A549 (cell line): ENCODE measurements at regions not wholly inside any gene's neighbourhood (a gene's known extent, or its start where the extent isn't known, plus 50 kb on each side); places are given as distances from the start of the nearest gene placed in this dataset.

Experiments used
- ATAC-seq, 2 experiments: fragments of 200-7000 bp in 1 of 2; fragments of >200 bp in 1 of 2; cut with Nextera tagmentation in 1 of 2; cut with Tn5 transposase in 1 of 2; 3 replicates each; pipeline versions ENCODE4 v1.8.0 to v1.9.1; 2018 to 2020; ENCODE audit warnings: mild to moderate bottlenecking in 1 of 2, moderate library complexity in 1 of 2
- CTCF ChIA-PET: fragments of 300-600 bp; sonication (Branson Sonifier 250); formaldehyde crosslinking; extraction: SDS; loops from one replicate; lab custom pipeline; 2021; ENCODE audit warnings: antibody characterized with exemption, inconsistent platforms; lab: Yijun Ruan, JAX
- POLR2A ChIA-PET: fragments of 350-600 bp; formaldehyde crosslinking; extraction: SDS; loops from one replicate; lab custom pipeline; 2021; ENCODE audit warnings: antibody characterized with exemption, inconsistent platforms; lab: Yijun Ruan, JAX
- DNase-seq, 2 experiments: peaks; one replicate each; pipeline versions ENCODE4 v3.0.0 to v3.0.0-alpha.2; 2011 to 2016; ENCODE audit warnings: low read depth in 1 of 2, low spot score in 1 of 2
- FAIRE-seq: peaks from 2 replicates; lab custom pipeline; 2011; peaks lifted over from hg19 to GRCh38; lab: Jason Lieb, UNC
- H3K27ac ChIP-seq, 2 experiments: fragments of >200 bp; sonication (Bioruptor Twin); formaldehyde crosslinking; 3 replicates each; pipeline ENCODE4 v1.5.1; 2016 to 2017
- H3K4me1 ChIP-seq: fragments of >200 bp; sonication (Bioruptor Twin); formaldehyde crosslinking; 3 replicates; pipeline ENCODE4 v1.6.1; 2016
- H3K4me2 ChIP-seq: fragments of >200 bp; sonication (Bioruptor Twin); formaldehyde crosslinking; 3 replicates; pipeline ENCODE4 v1.6.1; 2016
- H3K4me3 ChIP-seq: fragments of >200 bp; sonication (Bioruptor Twin); formaldehyde crosslinking; 3 replicates; pipeline ENCODE4 v1.5.1; 2016
- H3K9me3 ChIP-seq: fragments of >200 bp; sonication (Bioruptor Twin); formaldehyde crosslinking; 3 replicates; pipeline ENCODE4 v1.6.1; 2016
- CHD2 ChIP-seq: fragments of 150-350 bp; IDR thresholded peaks from 2 replicates; pipeline ENCODE4 v1.6.1; 2014; ENCODE audit warnings: low read length; ENCODE audit not compliant: partially characterized antibody
- EHF ChIP-seq: fragments of 250-450 bp; sonication (Bioruptor Pico); IDR thresholded peaks from 2 replicates; pipeline ENCODE4 v1.5.0; 2020; ENCODE audit warnings: mild to moderate bottlenecking
- ESRRA ChIP-seq: fragments of 150-350 bp; IDR thresholded peaks from 2 replicates; pipeline ENCODE4 v1.6.1; 2014; ENCODE audit warnings: mild to moderate bottlenecking, low read length, borderline replicate concordance
- HDAC2 ChIP-seq: fragments of 200-600 bp; sonication (generic); IDR thresholded peaks from 2 replicates; pipeline ENCODE4 v1.6.1; 2016
- HES2 ChIP-seq: fragments of >200 bp; sonication (Bioruptor Twin); formaldehyde crosslinking; IDR thresholded peaks from 2 replicates; pipeline ENCODE4 v1.6.1; 2016
- HOXA7 ChIP-seq: fragments of 250-450 bp; sonication (Bioruptor Pico); IDR thresholded peaks from 2 replicates; pipeline ENCODE4 v1.5.0; 2020; ENCODE audit warnings: mild to moderate bottlenecking, moderate library complexity
- MAZ ChIP-seq: fragments of 150-350 bp; IDR thresholded peaks from 2 replicates; pipeline ENCODE4 v1.6.1; 2014; ENCODE audit warnings: antibody characterized with exemption, low read depth, low read length, borderline replicate concordance
- MYC ChIP-seq: IDR thresholded peaks from 2 replicates; pipeline ENCODE4 v1.6.1; 2012; ENCODE audit warnings: mild to moderate bottlenecking, inconsistent platforms, low read length, improper control_type of control experiment, borderline replicate concordance
- POLR2A ChIP-seq: IDR thresholded peaks from 2 replicates; pipeline ENCODE4 v1.6.1; 2012; ENCODE audit warnings: mild to moderate bottlenecking, low read length
- POLR2AphosphoS2 ChIP-seq: conservative IDR thresholded peaks from 2 replicates; pipeline ENCODE4 v1.6.1; 2012; ENCODE audit warnings: low read length, improper control_type of control experiment, inconsistent platforms
- RAD21 ChIP-seq, 2 experiments: fragments of >200 bp in 1 of 2; sonication (Bioruptor Twin) in 1 of 2; formaldehyde crosslinking in 1 of 2; IDR thresholded peaks in 1 of 2; conservative IDR thresholded peaks in 1 of 2; 2 replicates in 1 of 2; 3 replicates in 1 of 2; pipeline ENCODE4 v1.6.1; 2012 to 2018; ENCODE audit warnings: inconsistent platforms in 1 of 2
- REST ChIP-seq: fragments of 200-600 bp; sonication (generic); IDR thresholded peaks from 2 replicates; pipeline ENCODE4 v1.6.1; 2016; ENCODE audit warnings: antibody characterized with exemption, mild to moderate bottlenecking, moderate library complexity
- SREBF2 ChIP-seq: fragments of 450-650 bp; IDR thresholded peaks from 2 replicates; pipeline ENCODE4 v1.6.1; 2014; ENCODE audit warnings: mild to moderate bottlenecking, moderate library complexity
- ZFP36 ChIP-seq: fragments of 450-650 bp; IDR thresholded peaks from 2 replicates; pipeline ENCODE4 v1.6.1; 2014; ENCODE audit warnings: borderline replicate concordance; ENCODE audit not compliant: partially characterized antibody
- ZNF302 ChIP-seq: fragments of 250-450 bp; sonication (Bioruptor Pico); IDR thresholded peaks from 2 replicates; pipeline ENCODE4 v1.9.0; 2021; ENCODE audit warnings: inconsistent platforms, mild to moderate bottlenecking, moderate library complexity
- ZSCAN20 ChIP-seq: fragments of 250-450 bp; sonication (Bioruptor Pico); IDR thresholded peaks from 2 replicates; pipeline ENCODE4 v1.8.0; 2022; ENCODE audit warnings: mild to moderate bottlenecking, moderate library complexity
- WGBS: methylation state at CpG from one replicate; pipeline ENCODE4 v1.1.6; 2017; ENCODE audit errors: missing lambda C conversion rate; 5-methylcytosine and 5-hydroxymethylcytosine counted together
- TF ChIP-seq, protein P1 (sequence below): fragments of 150-350 bp; IDR thresholded peaks from 2 replicates; pipeline ENCODE4 v1.6.1; 2014; ENCODE audit warnings: low read depth, mild to moderate bottlenecking, low read length
- TF ChIP-seq, protein P2 (sequence below): IDR thresholded peaks from 2 replicates; pipeline ENCODE4 v1.6.1; 2012
- TF ChIP-seq, protein P3 (sequence below): fragments of 250-450 bp; sonication (Bioruptor Pico); IDR thresholded peaks from 2 replicates; pipeline ENCODE4 v1.5.0; 2021; ENCODE audit warnings: mild to moderate bottlenecking, moderate library complexity, borderline replicate concordance

- ChIA-PET CTCF (interaction anchor here (0.6 to 0.8 kb wide), 2 partner anchors 43 to 490 kb away, joined by 3 read pairs; no protein-coding TSS in a partner anchor), POLR2A (no interaction called here)
- Histone ChIP-seq H3K4me1 (no peaks in the 10 kb centered on the region), H3K27ac (no peak overlapping the region), H3K4me2 (no peak overlapping the region), H3K9me3 (no peaks in the 10 kb centered on the region), H3K4me3 (no peak overlapping the region)
- DNase-seq (no peak), ATAC-seq (no peak), FAIRE-seq (no peak)
- TF ChIP-seq ZFP36 = no peak
- no peak for TF ChIP-seq SREBF2
- no peak for TF ChIP-seq HDAC2
- TF ChIP-seq, protein P1, sequence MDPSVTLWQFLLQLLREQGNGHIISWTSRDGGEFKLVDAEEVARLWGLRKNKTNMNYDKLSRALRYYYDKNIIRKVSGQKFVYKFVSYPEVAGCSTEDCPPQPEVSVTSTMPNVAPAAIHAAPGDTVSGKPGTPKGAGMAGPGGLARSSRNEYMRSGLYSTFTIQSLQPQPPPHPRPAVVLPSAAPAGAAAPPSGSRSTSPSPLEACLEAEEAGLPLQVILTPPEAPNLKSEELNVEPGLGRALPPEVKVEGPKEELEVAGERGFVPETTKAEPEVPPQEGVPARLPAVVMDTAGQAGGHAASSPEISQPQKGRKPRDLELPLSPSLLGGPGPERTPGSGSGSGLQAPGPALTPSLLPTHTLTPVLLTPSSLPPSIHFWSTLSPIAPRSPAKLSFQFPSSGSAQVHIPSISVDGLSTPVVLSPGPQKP = no peak
- no peak for TF ChIP-seq POLR2AphosphoS2
- TF ChIP-seq EHF (CRISPR knock-in tag) = no peak
- TF ChIP-seq, protein P2, sequence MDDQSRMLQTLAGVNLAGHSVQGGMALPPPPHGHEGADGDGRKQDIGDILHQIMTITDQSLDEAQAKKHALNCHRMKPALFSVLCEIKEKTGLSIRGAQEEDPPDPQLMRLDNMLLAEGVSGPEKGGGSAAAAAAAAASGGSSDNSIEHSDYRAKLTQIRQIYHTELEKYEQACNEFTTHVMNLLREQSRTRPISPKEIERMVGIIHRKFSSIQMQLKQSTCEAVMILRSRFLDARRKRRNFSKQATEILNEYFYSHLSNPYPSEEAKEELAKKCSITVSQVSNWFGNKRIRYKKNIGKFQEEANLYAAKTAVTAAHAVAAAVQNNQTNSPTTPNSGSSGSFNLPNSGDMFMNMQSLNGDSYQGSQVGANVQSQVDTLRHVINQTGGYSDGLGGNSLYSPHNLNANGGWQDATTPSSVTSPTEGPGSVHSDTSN = no peak
- TF ChIP-seq ZNF302 (CRISPR knock-in tag) = no peak
- no peak for TF ChIP-seq POLR2A
- TF ChIP-seq CHD2 = no peak
- no peak for TF ChIP-seq REST
- no peak for TF ChIP-seq MYC
- no peak for TF ChIP-seq ESRRA
- TF ChIP-seq HES2 = no peak
- TF ChIP-seq HOXA7 (CRISPR knock-in tag) = no peak
- no peak for TF ChIP-seq MAZ
- TF ChIP-seq, protein P3, sequence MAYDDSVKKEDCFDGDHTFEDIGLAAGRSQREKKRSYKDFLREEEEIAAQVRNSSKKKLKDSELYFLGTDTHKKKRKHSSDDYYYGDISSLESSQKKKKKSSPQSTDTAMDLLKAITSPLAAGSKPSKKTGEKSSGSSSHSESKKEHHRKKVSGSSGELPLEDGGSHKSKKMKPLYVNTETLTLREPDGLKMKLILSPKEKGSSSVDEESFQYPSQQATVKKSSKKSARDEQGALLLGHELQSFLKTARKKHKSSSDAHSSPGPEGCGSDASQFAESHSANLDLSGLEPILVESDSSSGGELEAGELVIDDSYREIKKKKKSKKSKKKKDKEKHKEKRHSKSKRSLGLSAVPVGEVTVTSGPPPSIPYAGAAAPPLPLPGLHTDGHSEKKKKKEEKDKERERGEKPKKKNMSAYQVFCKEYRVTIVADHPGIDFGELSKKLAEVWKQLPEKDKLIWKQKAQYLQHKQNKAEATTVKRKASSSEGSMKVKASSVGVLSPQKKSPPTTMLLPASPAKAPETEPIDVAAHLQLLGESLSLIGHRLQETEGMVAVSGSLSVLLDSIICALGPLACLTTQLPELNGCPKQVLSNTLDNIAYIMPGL (CRISPR knock-in tag) = no peak
- TF ChIP-seq RAD21 (conservative IDR thresholded peaks at IDR 0.05 in 1 of 2, IDR thresholded peaks at IDR 0.05 in 1 of 2) = no peak
- TF ChIP-seq ZSCAN20 (CRISPR knock-in tag) = no peak
- 56% methylated on average over 1 of the region's 1 CpG for WGBS
Measured at GRCh38 chr5:74161170-74161569, 479.4 kb downstream of the ENC1 start.
